OCI-LY1 (cell line): ENCODE measurements at regions not wholly inside any gene's neighbourhood (a gene's known extent, or its start where the extent isn't known, plus 50 kb on each side); places are given as distances from the start of the nearest gene placed in this dataset.

ENCODE experiments used
- H2AFZ ChIP-seq: fragments of 200-600 bp; sonication (generic), shearing (Covaris generic); 2 replicates; pipeline ENCODE4 v1.6.0; 2014; ENCODE audit warnings: antibody characterized with exemption, mild to moderate bottlenecking, low read length
- H3F3A ChIP-seq: fragments of 200-600 bp; sonication (generic), shearing (Covaris generic); 2 replicates; pipeline ENCODE4 v1.6.0; 2014; ENCODE audit warnings: mild to moderate bottlenecking, antibody characterized with exemption, low read length, moderate library complexity; ENCODE audit not compliant: insufficient read depth
- H3K27ac ChIP-seq: fragments of 200-600 bp; sonication (generic); 2 replicates; pipeline ENCODE4 v1.5.1; 2014; ENCODE audit warnings: low read length, mixed run types, mild to moderate bottlenecking, low read depth; ENCODE audit not compliant: poor library complexity, severe bottlenecking
- H3K27me3 ChIP-seq: fragments of 200-600 bp; sonication (generic); 2 replicates; pipeline ENCODE4 v1.6.0; 2014; ENCODE audit warnings: antibody characterized with exemption, mild to moderate bottlenecking, low read length, moderate library complexity; ENCODE audit not compliant: insufficient read depth
- H3K36me3 ChIP-seq: fragments of 200-600 bp; sonication (generic); 2 replicates; pipeline ENCODE4 v1.6.1; 2014; ENCODE audit warnings: mild to moderate bottlenecking, antibody characterized with exemption, low read length, moderate library complexity, mixed read lengths; ENCODE audit not compliant: insufficient read depth
- H3K4me1 ChIP-seq: fragments of 200-600 bp; sonication (generic); 2 replicates; pipeline ENCODE4 v1.5.1; 2014; ENCODE audit warnings: mild to moderate bottlenecking, low read length, moderate library complexity; ENCODE audit not compliant: insufficient read depth, severe bottlenecking
- H3K4me2 ChIP-seq: fragments of 200-600 bp; sonication (generic), shearing (Covaris generic); 2 replicates; pipeline ENCODE4 v1.6.1; 2014; ENCODE audit warnings: low read length
- H3K4me3 ChIP-seq: fragments of 200-600 bp; sonication (generic); 2 replicates; pipeline ENCODE4 v1.5.1; 2014; ENCODE audit warnings: low read length, low read depth, mild to moderate bottlenecking, mixed read lengths; ENCODE audit not compliant: poor library complexity, severe bottlenecking
- H3K79me2 ChIP-seq: fragments of 200-600 bp; shearing (Covaris generic); 2 replicates; pipeline ENCODE4 v1.6.1; 2016; ENCODE audit warnings: mixed run types, low read length, mixed read lengths; ENCODE audit not compliant: insufficient read depth
- H3K9ac ChIP-seq: fragments of 200-600 bp; sonication (generic), shearing (Covaris generic); 2 replicates; pipeline ENCODE4 v1.6.1; 2014; ENCODE audit warnings: mild to moderate bottlenecking, low read length, mixed read lengths
- H3K9me2 ChIP-seq: fragments of 200-600 bp; sonication (generic), shearing (Covaris generic); 2 replicates; pipeline ENCODE4 v1.6.1; 2014; ENCODE audit warnings: low read depth, mild to moderate bottlenecking, low read length, mixed read lengths
- H3K9me3 ChIP-seq: fragments of 200-600 bp; shearing (Covaris generic); 2 replicates; pipeline ENCODE4 v1.6.1; 2014; ENCODE audit warnings: low read length, mixed read lengths
- H4K20me1 ChIP-seq: fragments of 200-600 bp; sonication (generic), shearing (Covaris generic); 2 replicates; pipeline ENCODE4 v1.6.0; 2016; ENCODE audit warnings: mild to moderate bottlenecking, low read length; ENCODE audit not compliant: insufficient read depth
- EZH2 ChIP-seq: fragments of 200-600 bp; sonication (generic), shearing (Covaris generic); IDR thresholded peaks from 2 replicates; pipeline ENCODE4 v1.8.0; 2017; ENCODE audit warnings: borderline replicate concordance, mixed run types, mild to moderate bottlenecking, antibody characterized with exemption, low read length, moderate library complexity, mixed read lengths
- TF ChIP-seq, protein P1 (sequence below): fragments of 200-600 bp; sonication (generic), shearing (Covaris generic); IDR thresholded peaks from 2 replicates; pipeline ENCODE4 v1.5.1; 2017; ENCODE audit warnings: mild to moderate bottlenecking, antibody characterized with exemption, low read length, moderate library complexity, mixed read lengths

GRCh38 chr16:87166321-87166720, 150.9 kb downstream of the C16orf95 start:
- H3K27ac ChIP-seq: no peak overlapping the region
- no peak overlapping the region for H3K9ac ChIP-seq
- no peaks in the 10 kb centered on the region for H3K27me3 ChIP-seq
- H3K79me2 ChIP-seq: no peaks in the 10 kb centered on the region
- H3F3A ChIP-seq: no peaks in the 10 kb centered on the region
- no peaks in the 10 kb centered on the region for H3K9me2 ChIP-seq
- no peaks in the 10 kb centered on the region for H3K9me3 ChIP-seq
- H3K4me3 ChIP-seq: no peak overlapping the region
- TF ChIP-seq, protein P1, sequence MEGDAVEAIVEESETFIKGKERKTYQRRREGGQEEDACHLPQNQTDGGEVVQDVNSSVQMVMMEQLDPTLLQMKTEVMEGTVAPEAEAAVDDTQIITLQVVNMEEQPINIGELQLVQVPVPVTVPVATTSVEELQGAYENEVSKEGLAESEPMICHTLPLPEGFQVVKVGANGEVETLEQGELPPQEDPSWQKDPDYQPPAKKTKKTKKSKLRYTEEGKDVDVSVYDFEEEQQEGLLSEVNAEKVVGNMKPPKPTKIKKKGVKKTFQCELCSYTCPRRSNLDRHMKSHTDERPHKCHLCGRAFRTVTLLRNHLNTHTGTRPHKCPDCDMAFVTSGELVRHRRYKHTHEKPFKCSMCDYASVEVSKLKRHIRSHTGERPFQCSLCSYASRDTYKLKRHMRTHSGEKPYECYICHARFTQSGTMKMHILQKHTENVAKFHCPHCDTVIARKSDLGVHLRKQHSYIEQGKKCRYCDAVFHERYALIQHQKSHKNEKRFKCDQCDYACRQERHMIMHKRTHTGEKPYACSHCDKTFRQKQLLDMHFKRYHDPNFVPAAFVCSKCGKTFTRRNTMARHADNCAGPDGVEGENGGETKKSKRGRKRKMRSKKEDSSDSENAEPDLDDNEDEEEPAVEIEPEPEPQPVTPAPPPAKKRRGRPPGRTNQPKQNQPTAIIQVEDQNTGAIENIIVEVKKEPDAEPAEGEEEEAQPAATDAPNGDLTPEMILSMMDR: no peak
- no peak for TF ChIP-seq EZH2
- no peak overlapping the region for H3K4me2 ChIP-seq
- no peak overlapping the region for H2AFZ ChIP-seq
- no peaks in the 10 kb centered on the region for H3K36me3 ChIP-seq
- no peaks in the 10 kb centered on the region for H4K20me1 ChIP-seq
- no peaks in the 10 kb centered on the region for H3K4me1 ChIP-seq

DNA sequence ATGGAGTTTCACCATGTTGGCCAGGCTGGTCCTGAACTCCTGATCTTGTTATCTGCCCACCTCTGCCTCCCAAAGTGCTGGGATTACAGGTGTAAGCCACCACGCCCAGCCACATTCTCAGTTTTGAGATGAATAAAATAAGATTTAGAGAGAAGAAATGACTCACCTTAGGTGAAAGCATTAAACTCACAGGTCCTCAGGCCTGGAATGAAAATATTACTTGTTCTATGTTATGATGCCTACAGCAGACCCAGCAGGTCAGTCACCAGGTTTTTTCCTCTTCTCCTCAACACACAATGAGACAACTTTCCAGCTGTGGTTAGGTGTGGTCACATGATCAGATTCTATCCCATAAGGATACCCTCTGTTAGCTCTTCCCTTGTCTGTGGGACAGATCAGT, 150.3 kb downstream of the C16orf95 start:
- Histone ChIP-seq H3K9me2 (no peaks in the 10 kb centered on the region), H3K27ac (no peak overlapping the region), H3K36me3 (no peaks in the 10 kb centered on the region), H3K4me1 (no peaks in the 10 kb centered on the region), H3K79me2 (no peaks in the 10 kb centered on the region), H3F3A (no peaks in the 10 kb centered on the region), H2AFZ (no peak overlapping the region), H3K9ac (no peak overlapping the region), H3K4me2 (no peak overlapping the region), H3K4me3 (no peak overlapping the region), H3K9me3 (no peaks in the 10 kb centered on the region), H4K20me1 (no peaks in the 10 kb centered on the region), H3K27me3 (no peaks in the 10 kb centered on the region)
- no peak for TF ChIP-seq EZH2

DNA sequence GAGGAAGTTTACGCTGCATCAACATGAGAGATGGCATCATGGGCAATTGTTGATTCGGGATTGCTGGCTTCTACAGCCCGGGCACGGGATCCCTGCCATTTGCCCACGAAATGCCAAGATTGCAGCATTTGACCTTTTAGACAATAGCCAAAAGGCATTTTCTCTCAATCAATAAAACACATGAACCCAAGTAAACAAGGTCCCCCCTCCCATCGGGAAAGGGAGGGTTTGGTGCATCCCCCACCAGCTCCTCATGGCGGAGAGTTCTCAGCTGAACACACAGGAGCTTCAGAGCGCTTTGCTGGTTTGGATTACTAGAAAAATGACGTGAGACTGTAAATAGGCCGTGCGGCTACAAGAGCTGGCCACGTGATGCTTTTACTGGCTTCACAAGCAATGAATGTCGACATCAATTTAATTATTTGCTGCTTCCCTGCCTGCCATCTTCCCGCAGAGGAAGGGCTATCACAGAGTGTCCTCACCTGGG, 147.6 kb downstream of the C16orf95 start:
- H2AFZ ChIP-seq: no peak overlapping the region

GRCh38 chr16:87170310-87170709, 146.9 kb downstream of the C16orf95 start:
- TF ChIP-seq EZH2: no peak
- TF ChIP-seq, protein P1: no peak
- H3K79me2 ChIP-seq: no peaks in the 10 kb centered on the region
- no peaks in the 10 kb centered on the region for H3K36me3 ChIP-seq
- no peak overlapping the region for H3K9ac ChIP-seq
- no peaks in the 10 kb centered on the region for H4K20me1 ChIP-seq
- no peak overlapping the region for H3K4me2 ChIP-seq
- no peak overlapping the region for H2AFZ ChIP-seq
- H3K9me3 ChIP-seq: no peaks in the 10 kb centered on the region
- H3K4me1 ChIP-seq: no peaks in the 10 kb centered on the region
- H3K27me3 ChIP-seq: no peaks in the 10 kb centered on the region; the same call in 1 of the 2 replicates
- H3K27ac ChIP-seq: no peak overlapping the region
- no peaks in the 10 kb centered on the region for H3K9me2 ChIP-seq
- no peak overlapping the region for H3K4me3 ChIP-seq
- H3F3A ChIP-seq: no peaks in the 10 kb centered on the region

More for the DNA sequence above, 147.6 kb downstream of the C16orf95 start:
- Histone ChIP-seq H3K4me2 (no peak overlapping the region), H3K9me3 (no peaks in the 10 kb centered on the region), H3K27me3 (no peaks in the 10 kb centered on the region; the same call in 1 of the 2 replicates), H3K27ac (no peak overlapping the region), H3K9me2 (no peaks in the 10 kb centered on the region), H3K79me2 (no peaks in the 10 kb centered on the region), H3F3A (no peaks in the 10 kb centered on the region), H3K36me3 (no peaks in the 10 kb centered on the region), H3K9ac (no peak overlapping the region), H3K4me3 (no peak overlapping the region), H4K20me1 (no peaks in the 10 kb centered on the region), H3K4me1 (no peaks in the 10 kb centered on the region)
- TF ChIP-seq, protein P1: no peak
- TF ChIP-seq EZH2: no peak
